ENCODE measurements at regions not wholly inside any gene's neighbourhood (a gene's known extent, or its start where the extent isn't known, plus 50 kb on each side); places are given as distances from the start of the nearest gene placed in this dataset.

GRCh38 chr10:71032887-71033286 lies 144.5 kb upstream of the PCBD1 start:
- DNase-seq (ENCODE audit: low spot score), result no peak
- in situ Hi-C loops (cut with MboI; ENCODE audit: low sequenced_read_pairs, unreplicated experiment), result no loop called here
- TF ChIP-seq CTCF (IDR thresholded peaks at IDR 0.05; ENCODE audit: borderline replicate concordance, control extremely low read depth, extremely low read depth, insufficient read depth, missing control alignments), result no peak

DNA sequence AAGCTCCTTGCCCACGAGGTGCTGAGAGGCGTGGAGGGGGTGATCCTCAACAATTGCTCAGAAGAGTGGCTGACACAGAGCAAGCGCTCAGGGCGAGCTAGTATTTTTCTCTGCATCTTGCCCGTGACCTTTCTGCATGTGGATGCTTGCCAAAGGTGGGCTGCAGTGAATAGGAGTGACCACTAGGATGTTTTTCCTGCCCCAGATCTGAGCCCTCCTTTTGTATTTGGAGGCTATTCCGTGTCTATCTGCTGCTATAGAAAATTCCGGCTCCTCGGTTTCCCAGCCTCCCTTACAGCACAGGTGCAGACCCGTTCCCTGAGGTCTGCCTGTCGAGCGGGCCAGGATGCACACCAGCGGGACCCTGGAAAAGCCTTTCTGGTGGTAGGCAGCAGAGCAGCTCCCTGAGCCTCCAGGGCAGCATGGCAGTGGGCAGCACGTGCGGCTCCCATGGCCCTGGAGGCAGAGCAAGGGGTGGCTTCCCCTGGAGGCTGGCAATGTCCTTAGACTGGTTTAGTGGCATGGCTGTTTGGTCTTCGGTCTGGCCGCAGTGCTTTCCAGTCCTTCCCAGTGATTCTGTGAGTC lies 145.1 kb upstream of the PCBD1 start:
- DNase-seq (ENCODE audit: low spot score), result no peak
- in situ Hi-C loops (cut with MboI; ENCODE audit: low sequenced_read_pairs, unreplicated experiment), result no loop called here
- TF ChIP-seq CTCF (IDR thresholded peaks at IDR 0.05; ENCODE audit: borderline replicate concordance, control extremely low read depth, extremely low read depth, insufficient read depth, missing control alignments), result no peak

DNA sequence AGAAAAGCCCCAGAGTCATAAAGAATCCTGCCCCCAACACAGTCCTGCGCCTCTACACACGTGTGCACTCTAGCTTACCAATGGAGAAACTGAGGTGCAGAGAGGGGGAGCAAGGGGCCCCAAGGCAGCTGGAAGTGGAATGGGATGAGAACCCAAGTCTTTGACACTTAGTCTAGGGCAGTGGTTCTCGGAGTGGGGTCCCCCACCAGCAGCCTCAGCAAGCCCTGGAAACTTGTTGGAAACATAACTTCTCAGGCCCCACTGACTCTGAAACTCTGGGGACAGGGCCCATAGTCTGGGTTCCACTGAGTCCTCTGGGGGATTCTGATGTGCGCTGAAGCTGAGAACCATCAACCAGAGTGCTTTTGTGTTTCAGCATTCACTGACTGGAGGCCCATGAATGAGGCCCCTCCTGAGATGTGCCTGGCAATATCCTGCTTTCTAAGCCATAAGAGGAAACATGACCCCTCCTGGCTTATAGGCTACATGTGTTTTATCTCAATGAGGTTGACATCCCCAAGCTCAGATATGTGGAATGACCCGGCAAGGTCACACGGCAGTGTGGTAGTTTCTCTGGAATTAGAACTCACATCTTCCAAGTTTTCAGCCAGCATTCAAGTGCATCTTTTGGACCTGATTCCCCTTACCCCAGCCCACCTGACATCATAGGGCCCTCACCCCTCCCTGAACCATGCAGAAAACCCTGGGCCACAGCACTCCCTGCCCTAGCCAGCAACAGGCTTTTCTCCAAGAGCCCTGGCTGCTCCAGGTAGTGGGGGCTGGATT lies 147.3 kb upstream of the PCBD1 start:
- TF ChIP-seq CTCF (IDR thresholded peaks at IDR 0.05; ENCODE audit: borderline replicate concordance, control extremely low read depth, extremely low read depth, insufficient read depth, missing control alignments), result no peak
- no peak for DNase-seq (ENCODE audit: low spot score)
- in situ Hi-C loops (cut with MboI; ENCODE audit: low sequenced_read_pairs, unreplicated experiment), result no loop called here

DNA sequence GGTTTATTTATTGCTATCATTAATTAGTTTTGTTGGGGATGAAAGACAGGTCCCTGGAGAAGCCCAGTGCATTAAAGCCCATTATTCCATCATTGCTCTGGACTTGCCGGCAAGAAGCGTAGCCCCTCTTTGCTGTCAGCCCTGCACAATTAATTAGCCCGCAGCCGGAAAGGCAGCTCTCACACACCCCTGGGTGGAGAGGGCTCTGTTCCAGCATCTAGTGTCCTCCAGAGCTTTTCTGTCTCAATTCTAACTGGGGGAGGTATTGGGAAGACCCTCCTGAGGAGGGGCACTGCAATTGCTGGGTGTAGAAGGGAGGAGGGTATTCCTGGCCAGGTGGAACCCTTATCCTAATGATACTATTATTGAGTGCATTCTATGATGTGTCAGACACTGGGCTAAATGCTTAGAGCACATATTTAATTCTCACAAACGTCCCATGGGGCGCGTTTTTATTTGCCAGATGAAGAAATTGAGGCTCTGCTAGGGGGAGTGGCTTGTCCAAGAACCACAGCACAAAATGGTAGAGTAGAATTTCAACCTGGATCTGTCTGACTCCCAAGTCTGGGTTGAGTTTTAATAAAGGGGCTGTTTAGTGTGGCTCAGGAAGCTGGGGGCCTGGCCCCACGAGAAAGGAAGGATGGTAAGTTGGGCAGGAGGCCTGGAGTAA lies 148.1 kb upstream of the PCBD1 start:
- in situ Hi-C loops (cut with MboI; ENCODE audit: low sequenced_read_pairs, unreplicated experiment), result no loop called here
- no peak for TF ChIP-seq CTCF (IDR thresholded peaks at IDR 0.05; ENCODE audit: borderline replicate concordance, control extremely low read depth, extremely low read depth, insufficient read depth, missing control alignments)
- DNase-seq (ENCODE audit: low spot score), result no peak

DNA sequence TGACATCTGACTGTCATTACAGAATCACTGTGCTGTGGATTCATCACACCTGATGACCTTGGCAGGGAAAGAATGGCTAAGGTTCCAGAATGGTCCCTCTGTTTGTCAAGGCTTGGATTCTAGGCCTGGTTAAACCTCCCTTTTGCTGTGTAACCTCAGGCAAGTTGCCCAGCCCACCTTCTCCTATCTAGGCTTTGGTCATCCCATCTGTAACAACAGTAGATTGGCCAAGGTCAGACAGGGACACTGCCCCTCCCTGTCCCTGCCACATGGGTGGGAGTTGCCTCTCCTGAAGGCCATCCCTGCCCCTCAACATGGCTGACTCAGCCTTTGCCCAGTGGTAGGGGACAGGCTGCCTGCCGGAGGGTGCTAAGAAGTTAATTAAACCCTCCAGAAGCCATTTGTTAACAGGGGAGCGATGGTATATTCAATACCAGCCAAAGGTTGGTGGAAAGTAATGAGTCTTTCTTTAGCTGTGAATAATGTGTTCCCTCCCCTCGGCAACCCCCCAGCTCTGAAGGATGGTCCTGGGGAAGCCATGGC lies 149.8 kb upstream of the PCBD1 start:
- in situ Hi-C loops (cut with MboI; ENCODE audit: low sequenced_read_pairs, unreplicated experiment), result no loop called here
- DNase-seq (ENCODE audit: low spot score), result no peak
- no peak for TF ChIP-seq CTCF (IDR thresholded peaks at IDR 0.05; ENCODE audit: borderline replicate concordance, control extremely low read depth, extremely low read depth, insufficient read depth, missing control alignments)

GRCh38 chr10:71038921-71039320 lies 150.6 kb upstream of the PCBD1 start:
- in situ Hi-C loops (cut with MboI; ENCODE audit: low sequenced_read_pairs, unreplicated experiment), result no loop called here
- TF ChIP-seq CTCF (IDR thresholded peaks at IDR 0.05; ENCODE audit: borderline replicate concordance, control extremely low read depth, extremely low read depth, insufficient read depth, missing control alignments), result no peak
- DNase-seq (ENCODE audit: low spot score), result no peak

Data from GM13976 (cell line).